GM21367 (cell line): ENCODE measurements at regions not wholly inside any gene's neighbourhood (a gene's known extent, or its start where the extent isn't known, plus 50 kb on each side); places are given as distances from the start of the nearest gene placed in this dataset.
"Not testable (repeated sequence)": the region's sequence is repeated elsewhere in the genome, so short reads cannot be mapped to it uniquely, and the experiment has no call there.

Source experiments
- ATAC-seq: cut with Tn5 transposase; IDR thresholded peaks from one replicate; pipeline ENCODE4 v1.9.1; 2021; ENCODE audit not compliant: unreplicated experiment

DNA sequence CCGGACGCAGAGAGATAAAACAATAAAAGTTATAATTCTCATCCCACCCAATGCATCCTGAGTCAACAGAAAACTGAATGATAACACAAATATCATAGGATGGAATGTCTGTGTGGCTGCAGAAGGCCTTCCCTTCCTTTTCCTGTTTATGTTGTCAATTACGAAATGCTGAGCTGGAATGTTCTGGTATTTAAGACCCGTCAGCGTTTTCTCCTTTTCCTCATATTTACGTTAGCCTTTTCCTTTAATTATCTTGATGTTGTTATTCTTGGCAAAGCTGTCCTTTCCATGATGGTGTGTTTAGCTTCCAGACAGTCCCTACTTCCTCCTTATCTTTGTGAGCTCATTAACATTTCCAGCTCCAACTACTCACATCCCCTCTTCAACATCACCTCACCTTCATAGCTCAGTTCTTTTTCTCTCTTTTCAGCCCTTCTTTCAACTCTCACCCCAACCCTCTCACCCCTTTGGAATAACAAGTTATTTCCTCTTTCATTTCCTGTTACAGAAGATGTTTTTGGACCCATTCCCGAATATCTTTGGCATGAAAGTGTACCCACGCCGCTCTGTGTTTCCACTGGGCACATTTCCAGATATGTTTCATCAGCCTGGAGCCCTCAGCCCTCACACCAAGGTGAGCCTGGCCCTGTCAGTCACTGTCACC lies 221.6 kb downstream of the NR2F1-AS1 start:
- ATAC-seq, result no peak

DNA sequence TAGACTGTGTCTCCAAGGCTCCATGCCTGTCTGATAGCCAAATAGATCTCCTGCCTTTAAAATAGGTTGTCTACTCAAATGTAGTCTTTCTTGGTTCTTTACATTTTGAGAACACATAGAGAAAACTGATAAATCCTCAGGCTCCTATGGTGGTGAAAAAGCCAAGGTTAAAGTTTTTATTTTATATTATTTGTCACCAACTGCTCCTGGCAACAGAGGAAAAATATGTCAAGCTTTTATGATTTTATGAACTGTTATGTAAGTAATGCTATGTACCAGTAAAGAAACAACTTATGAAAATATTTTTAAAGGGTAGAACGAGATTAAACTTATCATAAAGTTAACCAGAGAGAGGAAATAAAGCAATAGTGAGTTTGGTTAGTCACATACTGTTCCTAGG lies 222.8 kb downstream of the NR2F1-AS1 start:
- ATAC-seq, result no peak

DNA sequence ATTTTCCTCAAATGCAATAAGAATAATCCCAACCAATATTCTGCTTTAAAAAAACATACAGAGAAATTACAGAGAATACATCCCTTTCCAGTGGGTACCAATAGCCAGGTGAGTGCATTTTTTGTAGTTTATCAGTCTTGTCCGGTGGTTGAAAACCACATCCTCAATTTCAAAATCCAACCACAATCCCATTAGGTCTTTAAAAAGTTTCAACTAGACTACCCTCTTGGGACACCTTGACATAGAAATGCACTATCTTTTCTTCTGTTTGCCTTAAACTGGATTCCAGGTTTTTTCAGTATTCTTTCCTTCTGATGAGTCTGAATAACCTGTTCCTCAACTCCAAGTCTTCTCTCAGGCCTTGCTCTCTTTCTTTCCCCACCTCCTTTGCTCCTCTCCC lies 223.3 kb downstream of the NR2F1-AS1 start:
- ATAC-seq, result no peak

DNA sequence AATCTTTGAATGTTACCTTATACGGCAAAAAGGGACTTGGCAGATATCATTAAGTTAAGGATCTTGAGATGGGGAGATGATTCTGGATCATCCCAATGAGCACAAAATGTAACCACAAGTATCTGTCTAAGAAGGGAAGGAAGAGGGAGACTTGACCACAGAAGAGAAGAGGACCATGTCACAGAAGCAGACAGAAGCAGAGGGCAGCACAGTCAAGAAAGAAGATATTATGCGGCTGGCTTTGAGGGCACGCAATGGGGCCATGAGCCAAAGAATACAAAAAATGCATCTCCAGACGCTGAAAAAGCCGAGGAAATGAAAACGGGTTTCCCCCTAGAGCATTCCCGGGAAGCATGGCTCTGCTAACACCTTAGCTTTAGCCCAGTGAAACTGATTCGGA lies 225.3 kb downstream of the NR2F1-AS1 start:
- no peak for ATAC-seq

DNA sequence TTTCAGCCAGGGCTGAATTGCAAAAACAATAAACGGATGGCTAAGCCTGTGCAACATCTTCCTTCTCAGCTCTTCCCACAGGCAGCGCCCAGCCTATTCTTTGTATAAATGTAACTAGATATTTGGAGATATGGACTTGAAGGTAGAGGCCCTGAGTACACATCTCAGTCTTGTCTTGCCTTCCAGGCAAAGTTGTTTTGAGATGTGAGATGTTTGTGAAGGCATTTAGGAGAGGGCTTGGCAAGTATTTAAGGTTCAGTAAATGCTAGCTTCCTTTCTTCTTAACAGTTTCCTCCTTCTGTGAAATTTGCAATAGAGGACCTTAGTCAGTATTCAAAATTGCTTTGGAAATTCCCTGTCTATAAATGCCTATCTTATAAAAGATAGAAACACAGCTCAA lies 228.8 kb downstream of the NR2F1-AS1 start:
- no peak for ATAC-seq

DNA sequence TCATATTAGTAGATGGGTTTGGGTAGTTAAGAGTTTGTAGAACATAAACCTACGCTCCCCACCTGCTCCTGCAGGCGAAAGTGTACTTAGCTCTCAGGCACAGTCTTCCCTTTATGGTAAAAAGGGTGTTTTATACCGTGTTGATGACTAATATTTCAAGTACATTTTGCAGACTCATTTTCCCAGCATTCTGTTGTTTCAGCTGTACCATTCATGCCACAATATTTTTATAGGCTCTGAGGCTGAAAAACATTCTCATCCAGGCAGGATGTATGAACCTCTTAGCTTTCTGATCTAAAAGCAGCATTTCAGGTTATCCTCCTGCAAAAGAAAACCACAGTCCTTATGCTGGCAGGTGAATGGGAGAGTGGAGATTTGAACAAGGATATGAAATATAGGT lies 231.4 kb downstream of the NR2F1-AS1 start:
- ATAC-seq, result no peak

DNA sequence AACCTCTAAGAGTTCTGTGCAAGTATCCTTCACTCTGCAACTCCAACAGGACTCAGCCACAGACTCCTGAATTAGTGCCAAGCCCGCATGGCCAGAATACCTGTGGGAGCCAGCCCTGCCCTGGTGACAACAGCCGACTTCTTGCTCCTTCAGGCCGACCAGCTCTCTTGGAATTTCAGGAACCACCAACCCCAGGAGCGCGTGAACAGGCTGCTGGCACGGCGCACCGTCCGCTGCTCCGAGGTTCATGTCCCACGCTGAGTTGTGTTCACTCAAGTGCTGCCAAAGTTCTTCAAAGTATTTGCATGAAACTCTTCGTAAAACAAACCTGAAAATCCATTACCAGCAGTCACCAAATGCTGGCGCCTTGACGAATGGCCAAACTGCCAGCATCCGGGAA lies 232.8 kb downstream of the NR2F1-AS1 start:
- ATAC-seq, result no peak

DNA sequence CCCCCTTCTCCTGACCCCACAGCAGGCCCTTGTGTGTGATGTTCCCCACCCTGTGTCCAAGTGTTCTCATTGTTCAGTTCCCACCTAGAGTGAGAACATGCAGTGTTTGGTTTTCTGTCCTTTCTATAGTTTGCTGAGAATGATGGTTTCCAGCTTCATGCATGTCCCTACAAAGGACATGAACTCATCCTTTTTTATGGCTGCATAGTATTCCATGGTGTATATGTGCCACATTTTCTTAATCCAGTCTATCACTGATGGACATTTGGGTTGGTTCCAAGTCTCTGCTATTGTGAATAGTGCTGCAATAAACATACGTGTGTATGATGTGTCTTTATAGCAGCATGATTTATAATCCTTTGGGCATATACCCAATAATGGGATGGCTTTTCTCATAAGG lies 234.2 kb downstream of the NR2F1-AS1 start:
- ATAC-seq, result not testable (repeated sequence)

DNA sequence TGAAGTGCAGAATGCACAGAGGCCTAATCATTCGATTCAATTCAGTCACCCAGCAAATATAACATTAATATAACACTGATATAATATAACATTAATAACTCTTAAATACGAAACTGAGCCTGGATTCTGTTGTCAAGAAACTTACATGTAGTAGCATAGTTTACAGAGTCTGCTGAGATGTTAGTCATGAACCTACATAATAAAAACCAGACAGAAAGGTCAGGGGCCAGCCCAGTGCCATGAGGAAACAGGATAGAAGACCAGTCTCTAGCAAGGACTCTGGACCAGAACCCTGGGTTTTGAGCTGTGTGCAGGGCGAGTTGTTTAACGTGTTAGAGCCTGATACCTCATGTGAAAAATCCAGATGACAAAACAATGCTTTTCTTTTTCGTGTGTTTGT lies 234.7 kb downstream of the NR2F1-AS1 start:
- no peak for ATAC-seq

DNA sequence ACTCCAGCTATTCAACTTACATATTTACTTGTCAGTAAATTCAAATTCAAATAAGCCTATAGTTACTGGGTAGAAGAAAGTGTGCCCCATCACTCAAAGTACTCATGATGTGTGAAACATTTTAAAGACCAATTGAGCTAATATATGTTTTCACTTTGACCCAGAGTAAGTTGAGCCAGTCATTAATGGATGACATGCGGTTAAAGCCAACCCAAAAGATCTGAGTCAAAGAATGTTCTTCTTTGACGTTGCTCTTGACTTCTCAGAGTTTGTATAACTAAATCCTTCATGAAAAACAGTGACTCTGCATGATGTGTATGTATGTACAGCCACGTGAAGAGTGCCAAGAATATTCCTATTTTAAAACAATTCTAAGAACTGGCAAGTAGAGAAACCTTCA lies 237.4 kb downstream of the NR2F1-AS1 start:
- no peak for ATAC-seq

DNA sequence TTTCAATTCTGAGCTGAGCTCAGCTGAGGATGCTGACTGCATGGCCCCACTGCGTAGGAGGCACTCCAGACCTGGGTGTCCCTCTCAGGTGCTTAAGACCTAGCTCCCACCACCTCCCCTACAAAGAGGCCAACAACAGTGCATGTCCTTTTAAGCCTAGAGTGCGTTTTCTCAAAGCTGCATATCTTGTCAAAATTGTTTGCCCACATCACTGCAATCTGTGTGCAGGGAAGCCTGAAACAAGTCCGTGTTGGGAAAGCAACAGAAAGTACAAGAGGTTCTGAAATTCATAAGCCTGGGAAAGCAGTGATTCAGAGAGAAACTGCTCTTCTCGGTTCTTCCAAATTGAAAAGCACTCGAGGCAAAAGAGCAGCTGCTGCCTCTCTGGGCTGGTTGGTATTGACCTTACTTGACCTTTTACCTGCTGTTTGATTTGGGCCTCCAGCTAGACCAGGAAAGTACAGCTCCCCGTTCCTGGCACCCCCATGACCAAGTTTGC lies 238.4 kb downstream of the NR2F1-AS1 start:
- ATAC-seq, result no peak

DNA sequence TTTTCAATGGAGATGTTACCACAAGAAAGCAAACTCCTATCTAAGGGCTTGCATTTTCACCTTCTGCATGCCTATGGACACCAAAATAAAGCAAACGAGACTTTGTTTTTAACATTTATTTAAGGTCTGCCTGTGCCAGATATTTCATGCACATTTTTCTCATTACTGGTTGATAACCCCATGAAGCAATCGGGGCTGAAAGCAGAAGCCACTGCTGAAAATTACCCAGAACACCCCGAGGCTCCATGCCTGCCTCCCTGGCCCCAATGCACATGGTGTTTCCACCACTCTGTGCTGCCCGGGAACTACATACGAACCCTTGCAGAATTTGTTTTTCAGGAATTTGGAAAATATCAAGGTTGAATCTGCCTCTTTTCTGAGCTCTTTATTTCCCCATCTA lies 240.1 kb downstream of the NR2F1-AS1 start:
- no peak for ATAC-seq

DNA sequence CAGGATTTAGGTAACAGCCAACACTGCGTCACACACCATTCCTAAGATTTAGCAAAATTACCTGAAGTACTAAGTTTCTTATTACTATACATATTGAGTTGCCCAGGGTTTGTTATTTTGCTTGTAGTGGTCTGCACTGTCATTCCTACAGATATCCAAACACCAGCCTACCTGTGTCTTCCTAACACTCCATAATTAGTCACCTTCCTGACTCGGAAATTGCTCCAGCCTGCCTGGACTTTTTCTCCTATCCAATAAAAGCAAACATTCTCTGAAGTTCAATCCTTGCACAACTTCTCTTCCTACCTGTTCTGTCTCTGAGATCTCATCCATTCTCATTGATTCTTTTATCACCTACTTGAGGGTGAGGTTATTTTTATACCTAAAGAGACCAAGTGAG lies 243.9 kb downstream of the NR2F1-AS1 start:
- ATAC-seq, result no peak

DNA sequence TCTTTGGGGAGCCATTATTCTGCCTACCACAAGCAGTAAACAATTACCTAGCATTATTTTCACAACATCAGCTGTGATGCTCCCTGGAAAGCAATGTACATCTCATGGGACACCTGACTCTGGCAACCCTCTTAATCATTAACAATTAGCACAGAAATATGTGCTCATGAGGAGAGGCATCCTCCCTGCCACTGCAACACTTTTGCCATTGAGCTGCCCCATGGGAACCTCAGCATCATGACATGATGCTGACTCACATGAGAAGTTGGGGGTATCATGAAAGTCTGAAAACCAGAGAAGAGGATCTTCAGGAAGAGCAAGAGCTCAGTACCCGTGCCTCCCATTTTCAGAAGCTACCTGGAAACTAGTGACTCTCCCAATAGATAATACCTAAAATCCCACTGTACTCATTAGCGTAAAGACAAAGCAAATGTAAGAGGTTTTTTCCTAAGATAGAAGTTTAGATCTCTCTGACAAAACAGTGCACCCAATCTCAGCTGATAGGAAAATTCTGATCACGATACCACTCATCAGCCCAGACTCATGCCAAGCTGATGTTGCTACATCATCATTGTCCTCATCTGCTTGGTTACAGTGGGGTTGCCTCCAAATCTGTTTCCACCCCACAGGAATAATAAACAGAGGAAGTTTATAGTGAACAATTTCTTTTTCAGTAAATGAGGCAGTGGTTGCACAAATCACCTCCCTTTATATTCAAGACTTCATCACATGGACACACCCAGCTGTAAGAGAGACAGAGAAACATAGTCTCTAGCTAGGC lies 244.5 kb downstream of the NR2F1-AS1 start:
- no peak for ATAC-seq

DNA sequence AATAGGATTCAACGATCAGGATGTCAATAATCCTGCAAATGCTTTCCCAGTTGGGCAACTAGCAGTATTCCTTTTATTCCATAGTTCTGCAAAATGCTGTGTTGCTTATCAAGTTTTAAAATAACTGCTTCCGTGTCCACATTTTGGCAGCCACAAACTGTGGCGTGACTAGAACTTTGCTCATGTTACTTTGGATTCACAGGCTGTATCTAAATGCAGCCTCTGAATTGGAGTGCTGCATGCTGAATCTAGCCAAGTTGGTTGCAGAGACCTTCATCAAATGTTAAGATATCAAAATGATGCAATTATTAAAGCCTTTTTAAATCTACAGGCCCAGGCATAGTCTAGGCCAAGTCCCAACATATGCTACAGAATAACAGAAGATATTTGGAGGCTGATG lies 249.2 kb downstream of the NR2F1-AS1 start:
- ATAC-seq, result no peak

DNA sequence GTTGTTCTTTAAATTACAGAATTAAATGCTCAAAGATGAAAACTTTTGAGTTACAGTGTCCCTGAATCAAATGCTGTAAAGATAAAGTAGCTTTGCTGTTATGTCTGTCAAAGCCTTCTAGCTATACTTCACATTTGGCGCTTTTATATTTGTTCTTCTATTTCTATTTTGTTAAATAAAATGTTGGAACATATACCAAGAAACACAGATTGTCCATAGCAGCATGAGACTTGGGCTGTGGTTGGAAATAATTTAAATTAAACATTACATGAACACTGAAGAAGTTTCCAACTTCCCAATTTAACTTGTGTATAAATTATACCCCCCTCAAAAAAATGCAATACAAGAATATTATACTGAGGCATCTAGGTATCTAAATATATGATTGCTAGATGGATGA lies 249.8 kb downstream of the NR2F1-AS1 start:
- ATAC-seq, result no peak

DNA sequence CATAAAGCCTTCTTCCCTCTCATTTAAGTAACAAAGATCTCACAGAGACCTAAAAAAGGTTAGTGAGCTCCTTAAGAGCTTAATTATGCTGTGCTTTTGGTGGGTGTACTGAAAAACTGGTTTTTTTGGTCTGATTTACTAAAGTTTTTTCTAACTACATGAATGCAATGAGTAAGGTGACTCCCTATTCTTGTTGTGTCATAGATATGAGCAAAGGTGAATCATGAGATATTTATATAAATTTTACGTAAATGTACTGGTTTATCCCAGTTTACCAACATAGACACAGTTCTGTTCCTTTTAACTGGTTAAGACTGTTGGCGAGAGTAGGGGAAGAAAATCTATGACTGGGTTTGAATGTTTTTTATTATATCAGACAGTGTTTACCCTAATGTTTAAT lies 250.5 kb downstream of the NR2F1-AS1 start:
- no peak for ATAC-seq

DNA sequence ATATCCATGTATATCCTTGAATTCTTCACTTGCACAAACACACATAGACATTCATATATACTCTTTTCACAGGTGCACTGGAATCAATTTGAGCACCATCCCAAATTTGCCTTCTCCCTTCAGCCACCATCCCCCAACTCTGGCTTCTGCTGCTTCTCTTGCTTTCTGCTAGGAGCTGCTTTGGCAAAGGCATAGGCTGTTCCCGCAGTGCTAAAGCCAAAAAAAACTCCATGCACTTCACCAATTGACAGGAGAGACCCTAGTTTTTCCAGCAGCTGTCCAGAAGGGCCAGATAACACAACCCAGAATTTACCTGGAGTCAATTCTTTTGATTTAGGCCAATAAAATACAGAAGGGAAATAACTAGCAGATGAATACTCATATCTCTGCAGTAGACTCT lies 251.3 kb downstream of the NR2F1-AS1 start:
- ATAC-seq, result no peak

DNA sequence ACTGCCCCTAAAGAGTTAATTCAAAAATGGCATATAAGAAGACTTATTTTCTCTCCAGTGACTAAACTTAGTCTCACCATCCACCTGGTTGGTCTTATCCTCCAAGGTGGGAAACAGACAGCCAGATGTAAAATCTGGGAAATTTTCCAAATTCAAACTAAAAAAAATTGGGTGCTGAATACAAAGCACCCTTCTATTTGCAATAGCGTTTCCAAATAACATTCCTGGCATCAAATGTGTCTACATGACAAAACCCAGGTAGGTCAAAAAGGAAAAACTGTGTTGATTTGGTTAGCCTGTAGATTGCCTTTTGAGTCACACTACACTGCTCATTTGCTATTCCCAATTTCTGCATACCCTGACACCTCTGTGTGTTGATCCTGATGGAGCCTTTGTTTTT lies 252.2 kb downstream of the NR2F1-AS1 start:
- no peak for ATAC-seq

DNA sequence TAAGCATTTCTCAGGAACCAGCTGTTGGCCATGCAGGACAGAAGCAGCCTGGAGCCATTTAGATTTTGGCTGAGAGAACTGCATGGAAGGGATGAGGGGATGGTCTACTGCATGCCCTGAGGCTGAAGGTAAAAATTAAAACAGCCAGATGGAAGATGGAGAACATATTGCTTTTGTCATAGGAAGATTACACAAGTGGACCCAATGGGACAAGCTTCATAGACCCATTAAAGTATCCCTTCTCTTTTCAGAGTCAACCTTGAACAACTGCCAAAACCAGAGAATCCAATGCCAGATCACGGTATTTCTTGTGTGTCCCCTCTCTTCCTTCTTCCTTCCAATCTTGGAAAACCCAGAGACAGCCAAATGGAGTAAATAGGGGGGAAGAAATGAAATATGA lies 253.4 kb downstream of the NR2F1-AS1 start:
- ATAC-seq, result no peak

DNA sequence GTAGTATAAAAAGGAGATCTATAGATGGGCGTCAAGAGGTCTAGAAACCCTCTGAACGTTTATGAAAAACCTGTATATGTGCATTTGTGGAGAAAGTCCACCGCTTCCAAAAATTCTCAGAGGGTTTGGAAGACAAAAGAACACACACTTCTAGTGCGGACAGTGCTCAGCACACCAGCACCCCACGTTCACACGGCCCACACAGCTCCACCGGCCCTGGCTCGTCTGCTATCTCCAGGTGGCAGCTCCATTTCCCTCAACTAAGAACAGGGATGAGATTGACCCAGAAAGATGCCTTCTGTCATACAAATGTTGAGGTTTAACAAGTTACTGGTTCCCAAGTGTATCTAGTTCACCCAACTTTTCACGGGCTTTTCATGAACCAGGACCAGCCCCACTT lies 255.1 kb downstream of the NR2F1-AS1 start:
- ATAC-seq, result no peak

DNA sequence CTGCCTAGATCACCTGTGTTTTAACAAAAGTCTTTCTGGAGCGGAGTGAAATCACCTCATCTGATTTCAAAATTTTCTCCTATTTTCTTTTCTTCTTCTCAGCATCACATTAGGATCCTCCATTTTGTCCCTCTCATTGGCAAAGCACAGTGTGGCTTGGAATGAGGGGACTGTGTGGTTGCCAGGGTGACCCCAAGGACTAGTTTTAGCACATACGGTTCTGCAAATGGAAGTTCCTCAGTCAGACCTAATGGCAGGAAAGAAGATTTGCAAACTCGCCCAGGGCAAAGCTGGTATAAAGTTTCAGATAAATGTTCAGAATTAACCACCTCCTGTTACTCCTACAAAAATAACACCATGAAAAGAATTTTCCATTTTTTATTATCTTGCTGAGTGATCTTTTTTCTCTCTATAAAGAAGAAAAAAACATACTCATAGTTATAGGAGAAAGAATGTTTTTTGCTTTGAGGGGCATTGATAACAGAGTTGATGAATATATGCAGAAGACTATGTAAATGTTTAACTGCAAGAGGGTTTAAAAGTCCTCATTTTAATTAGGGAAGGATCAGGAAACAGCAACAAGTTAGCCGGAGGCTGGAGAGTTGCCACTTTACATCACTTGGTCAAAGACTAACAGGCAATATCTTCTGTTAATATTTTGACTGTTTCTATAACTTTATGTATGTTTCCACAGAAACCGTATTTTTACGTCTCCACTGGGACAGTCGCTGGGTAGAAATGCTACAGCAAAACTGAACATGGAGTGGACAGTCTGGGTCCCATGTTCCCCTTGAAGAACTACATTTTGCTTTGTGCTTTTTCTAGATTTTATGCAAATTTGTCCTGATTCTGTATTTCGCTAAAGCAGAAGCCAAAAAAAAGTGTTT lies 257.8 kb downstream of the NR2F1-AS1 start:
- no peak for ATAC-seq
